IMR-90 (cell line): ENCODE measurements at regions not wholly inside any gene's neighbourhood (a gene's known extent, or its start where the extent isn't known, plus 50 kb on each side); places are given as distances from the start of the nearest gene placed in this dataset.

Source experiments
- CEBPB ChIP-seq: IDR thresholded peaks from 2 replicates; pipeline ENCODE4 v1.6.1; 2012; ENCODE audit warnings: low read depth, low read length, improper control_type of control experiment
- RAD21 ChIP-seq: IDR thresholded peaks from 2 replicates; pipeline ENCODE4 v1.6.1; 2012; ENCODE audit warnings: low read length, improper control_type of control experiment

GRCh38 chr1:244322181-244322580 is 129.5 kb downstream of the ADSS2 start:
- TF ChIP-seq CEBPB: no peak
- no peak for TF ChIP-seq RAD21
